GM19238 (cell line): ENCODE measurements at regions not wholly inside any gene's neighbourhood (a gene's known extent, or its start where the extent isn't known, plus 50 kb on each side); places are given as distances from the start of the nearest gene placed in this dataset.

Experiments used
- DNase-seq: peaks from one replicate; pipeline ENCODE4 v3.0.0; 2011; ENCODE audit warnings: low spot score; ENCODE audit not compliant: insufficient read length

DNA sequence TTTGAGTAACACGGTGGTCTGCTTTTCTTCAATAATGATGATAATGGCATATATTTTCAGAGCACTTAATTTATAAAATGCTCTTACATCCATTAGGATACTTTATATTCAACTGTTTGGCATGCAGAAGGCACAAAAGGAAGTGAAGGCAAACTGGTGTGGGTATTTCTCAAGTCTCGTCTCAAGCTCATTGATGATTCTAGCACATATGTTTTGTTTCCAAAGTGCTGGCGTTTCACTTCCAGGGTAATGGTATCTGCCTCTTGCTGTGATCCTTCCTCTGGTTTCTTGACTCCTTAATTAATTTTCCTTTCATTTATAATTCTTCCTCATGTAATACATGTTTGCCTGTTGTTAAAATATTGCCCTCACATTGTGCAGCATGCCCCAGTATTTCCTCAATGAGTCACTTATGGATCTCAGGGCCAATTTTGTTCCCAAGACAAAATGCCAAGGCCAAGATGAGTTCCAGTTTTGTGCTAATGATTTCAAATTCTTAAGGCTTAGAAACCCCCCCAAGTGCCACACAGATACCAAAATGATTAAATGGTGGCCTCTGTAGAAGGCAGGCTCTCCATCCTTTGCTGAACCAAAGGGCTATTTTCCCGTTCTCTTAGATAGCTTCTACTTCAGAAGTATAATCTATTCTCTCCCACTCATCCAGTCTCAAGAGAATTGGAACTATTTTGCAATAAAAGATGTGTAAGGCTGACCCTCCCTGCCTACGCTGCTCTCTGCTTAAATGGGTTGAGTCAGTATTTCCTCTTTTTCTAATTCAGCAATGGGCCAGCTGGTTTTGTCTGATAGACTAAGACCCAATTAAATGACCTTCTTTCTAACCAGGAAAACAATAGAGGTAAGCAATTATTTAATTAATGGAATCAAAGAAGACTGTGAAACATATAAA, 171.2 kb downstream of the ZNF365 start:
- DNase-seq: no peak

DNA sequence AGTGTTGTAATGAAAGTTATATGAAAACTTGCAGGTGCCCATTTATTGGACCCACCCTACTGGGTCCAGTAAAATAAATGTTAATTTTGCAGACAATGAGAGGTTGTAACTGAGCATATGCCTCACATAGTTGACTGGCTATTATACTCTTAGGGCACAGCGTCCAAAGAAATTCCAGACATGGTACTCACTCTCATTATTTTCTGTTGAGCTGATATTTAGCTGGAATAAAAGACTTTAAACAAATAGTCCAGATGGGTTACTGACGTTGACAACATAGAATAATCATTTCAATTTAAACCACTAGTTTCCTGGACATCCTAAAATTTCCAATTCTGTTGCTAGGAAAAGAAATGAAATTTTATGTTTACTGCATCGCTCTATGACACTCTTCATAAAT, 174.5 kb downstream of the ZNF365 start:
- DNase-seq: no peak

GRCh38 chr10:62550173-62550572, 176.0 kb downstream of the ZNF365 start:
- no peak for DNase-seq

DNA sequence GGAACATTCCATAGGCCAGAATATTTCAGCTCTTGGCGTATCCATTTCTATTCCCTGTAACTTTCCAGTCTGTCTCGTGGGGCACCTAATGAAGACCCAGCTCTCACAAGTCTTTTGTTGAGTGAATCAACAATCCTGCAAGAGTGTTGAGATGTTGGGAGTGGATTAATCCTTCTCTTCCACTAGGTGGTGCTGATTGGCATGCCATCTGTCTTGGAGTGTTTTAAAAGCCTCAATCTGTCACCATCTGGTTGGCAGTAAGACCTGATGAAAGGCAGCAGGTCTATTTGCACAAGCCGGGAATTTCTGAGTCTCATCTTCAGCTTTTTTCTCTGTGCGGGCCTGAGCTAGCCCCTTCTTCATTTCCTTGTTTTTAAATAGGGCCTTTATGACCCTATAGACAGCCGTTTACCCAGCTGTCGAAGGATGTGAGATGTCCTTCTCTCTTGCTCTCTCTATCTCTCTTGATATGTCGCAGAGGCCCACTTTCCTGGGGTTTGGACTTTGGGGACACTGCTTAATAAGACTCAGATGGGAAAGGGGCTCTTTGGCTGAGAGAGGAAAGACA, 180.5 kb downstream of the ZNF365 start:
- DNase-seq: peak; percentile 10

DNA sequence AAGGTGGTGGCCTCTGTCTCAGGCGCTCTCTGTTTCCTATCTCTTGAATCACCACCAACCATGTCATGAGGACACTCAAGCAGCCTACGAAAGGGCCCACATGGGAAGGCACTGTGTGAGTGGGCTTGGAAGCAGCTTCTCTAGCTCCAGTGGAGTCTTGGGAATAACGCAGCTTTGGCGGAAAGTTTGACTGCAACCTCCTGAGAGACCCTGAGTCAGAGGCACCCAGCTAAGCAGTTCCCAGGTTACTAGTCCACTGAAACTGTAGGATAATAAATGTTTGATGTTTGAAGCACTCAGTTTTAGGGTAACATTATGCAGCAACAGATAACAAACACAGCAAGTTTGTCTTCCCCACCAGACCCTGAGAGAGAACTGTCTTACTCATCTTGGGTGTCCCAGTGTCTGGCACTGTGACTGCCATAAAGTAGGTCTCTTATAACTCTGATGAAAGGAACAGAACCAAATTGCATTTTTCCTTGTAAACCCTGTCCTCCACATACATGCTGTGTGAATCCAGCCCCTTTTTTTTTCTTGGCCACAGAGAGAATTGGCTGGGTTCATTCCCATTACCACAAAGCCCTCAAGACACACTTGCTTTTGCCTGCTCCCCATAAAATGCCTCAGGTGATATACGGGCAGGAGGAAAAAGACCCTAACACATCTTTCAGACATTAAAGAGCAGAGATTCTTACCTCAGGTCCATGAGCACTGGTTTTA, 185.5 kb downstream of the ZNF365 start:
- DNase-seq: no peak

DNA sequence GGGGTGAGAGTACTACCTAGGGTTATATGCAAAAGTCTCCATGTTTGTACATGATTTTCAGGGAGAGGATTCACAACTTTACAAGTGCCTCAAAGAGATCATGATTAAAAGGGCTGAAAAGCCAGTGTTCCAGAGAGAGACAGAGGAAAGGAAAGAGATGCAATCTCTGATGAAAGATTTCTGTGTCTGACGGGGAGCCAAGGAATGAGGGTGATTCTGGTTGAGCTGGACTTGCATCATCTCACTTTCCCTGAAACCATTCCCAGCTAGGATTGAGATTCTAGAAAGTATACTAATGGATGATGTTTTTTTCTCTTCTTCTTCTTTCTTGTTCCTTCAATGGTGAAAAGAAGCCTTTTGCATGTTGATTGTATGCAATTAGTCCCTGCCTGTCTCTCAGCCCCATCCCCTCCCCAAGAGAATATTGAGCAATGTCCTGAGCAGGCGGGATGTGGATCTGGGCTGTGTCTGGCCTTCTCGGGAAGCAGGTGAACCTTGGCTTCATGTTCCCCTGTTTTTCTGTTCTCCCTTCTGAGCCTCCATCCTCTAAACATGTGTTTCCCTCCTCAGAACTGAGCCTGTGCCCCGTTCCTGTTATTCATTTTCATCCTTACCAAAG, 186.1 kb downstream of the ZNF365 start:
- no peak for DNase-seq

- DNase-seq: no peak
Measured at GRCh38 chr10:62561151-62561550, 187.0 kb downstream of the ZNF365 start.

DNA sequence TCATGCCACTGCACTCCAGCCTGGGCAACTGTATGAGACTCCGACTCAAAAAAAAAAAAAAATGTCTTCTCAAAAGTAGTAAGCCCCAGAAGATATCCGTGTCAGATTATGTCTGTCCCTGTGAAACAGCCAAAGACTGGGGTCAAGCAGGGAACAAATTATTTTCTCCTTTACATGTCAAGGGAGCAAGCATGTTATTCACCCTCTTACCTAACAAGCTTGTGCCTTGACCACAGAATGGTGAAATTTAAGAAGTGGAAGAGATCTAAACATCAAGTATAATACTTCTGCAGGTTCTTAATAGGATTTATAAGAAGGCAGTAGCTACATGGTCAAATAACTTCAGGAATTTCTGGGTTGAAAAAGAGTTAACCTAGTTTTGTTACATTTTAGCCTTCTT, 187.9 kb downstream of the ZNF365 start:
- no peak for DNase-seq

DNA sequence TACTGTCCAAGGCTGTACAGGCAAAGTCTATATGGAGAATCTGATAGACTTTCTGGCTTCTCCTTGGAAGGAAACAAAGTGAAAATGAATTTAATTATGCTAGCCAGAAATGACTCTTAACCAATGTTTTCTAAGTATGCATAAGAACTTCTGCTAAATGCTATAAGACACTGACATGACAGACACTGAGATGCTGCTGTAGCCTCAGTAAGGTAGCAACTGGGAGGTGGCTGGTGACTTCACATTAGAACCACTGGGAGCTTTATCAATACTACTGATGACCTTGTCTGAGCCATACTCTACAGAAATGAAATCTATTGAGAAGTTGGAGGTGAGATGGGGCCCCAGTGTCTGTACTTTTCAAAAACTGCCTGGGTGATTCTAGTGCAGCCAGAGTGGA, 188.6 kb downstream of the ZNF365 start:
- DNase-seq: no peak

DNA sequence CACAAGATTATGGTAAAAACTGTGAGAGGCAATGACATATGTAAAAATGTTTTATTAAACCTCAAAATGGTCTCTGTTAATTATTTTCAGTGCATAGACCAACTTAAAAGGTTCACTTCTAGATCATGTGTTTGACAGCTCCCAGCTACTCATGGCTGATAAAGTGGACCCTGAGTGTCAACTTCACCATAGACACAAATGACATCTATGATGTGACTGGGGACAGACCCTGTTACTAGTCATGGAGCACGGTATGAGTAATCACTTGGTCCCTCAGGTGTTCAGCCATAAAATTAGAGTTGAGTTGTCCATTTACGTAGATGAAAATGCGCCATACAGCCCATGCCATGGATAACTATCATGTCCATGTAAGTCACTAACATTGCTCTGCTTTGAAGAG, 199.8 kb downstream of the ZNF365 start:
- no peak for DNase-seq

DNA sequence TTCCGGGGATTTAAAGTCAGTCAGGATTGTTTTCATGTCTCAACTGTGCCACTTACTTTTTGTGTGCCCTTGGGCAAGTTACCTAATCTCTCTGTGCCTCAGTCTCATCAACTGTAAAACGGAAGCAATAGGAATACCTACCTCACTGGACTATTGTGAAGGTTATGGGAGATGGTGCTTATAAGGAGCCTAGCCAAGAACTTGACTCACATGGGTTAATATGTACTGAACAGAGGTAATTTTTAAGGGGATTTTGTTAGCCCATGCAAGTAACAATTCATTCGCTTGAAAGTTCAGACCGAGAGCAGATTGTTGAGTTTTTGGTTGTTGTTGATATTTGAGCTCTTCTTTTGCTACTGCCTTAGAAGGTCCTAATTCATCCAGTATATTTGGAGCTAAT, 202.9 kb downstream of the ZNF365 start:
- DNase-seq: no peak

DNA sequence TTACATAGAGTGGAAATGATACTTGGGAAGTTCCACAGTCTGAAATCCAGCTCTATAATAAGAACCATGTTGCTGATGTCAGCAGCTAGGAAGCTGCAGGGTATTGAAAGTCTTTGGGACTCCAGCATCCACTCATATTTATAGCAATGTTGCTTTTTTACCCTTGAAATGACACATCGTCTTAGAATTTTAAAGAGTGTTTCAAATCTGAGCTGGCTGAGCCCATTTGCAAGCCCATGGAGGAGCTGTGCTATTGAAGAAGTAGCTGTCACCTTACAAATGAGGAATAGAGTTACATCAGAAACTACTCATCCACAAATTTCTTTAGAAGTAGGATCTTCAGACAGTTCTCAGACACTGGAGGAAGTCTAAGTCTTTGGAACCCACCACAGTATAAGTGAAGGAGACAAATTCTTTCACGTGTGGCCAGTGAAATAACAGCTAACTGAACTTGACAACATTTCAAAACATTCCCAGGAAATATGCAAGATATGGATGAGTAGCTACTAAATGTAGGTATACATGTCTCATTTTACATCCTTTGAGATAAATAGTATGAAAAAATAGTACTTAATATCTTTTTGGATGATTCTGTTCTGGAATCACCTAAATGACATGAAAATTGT, 203.6 kb downstream of the ZNF365 start:
- no peak for DNase-seq

GRCh38 chr10:62578301-62578700, 204.1 kb downstream of the ZNF365 start:
- no peak for DNase-seq

DNA sequence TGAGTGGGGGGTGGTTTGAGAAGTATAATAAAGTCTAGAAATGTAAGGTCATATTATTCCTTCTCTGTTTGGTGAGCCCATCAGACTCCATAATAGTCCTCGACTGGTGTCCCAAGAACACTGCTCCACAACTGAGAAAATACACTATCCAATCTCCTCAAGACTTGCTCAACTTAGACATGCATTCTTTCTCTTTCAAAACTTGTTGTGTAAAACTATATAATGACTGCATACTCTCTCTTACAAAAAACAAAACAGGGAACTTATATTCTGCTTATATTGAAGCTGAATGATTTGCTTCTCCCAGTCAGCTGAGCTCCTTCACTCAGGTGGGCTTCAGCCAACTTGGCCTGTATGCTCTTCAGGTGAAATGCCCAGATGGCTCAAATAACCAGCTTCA, 204.7 kb downstream of the ZNF365 start:
- DNase-seq: no peak

DNA sequence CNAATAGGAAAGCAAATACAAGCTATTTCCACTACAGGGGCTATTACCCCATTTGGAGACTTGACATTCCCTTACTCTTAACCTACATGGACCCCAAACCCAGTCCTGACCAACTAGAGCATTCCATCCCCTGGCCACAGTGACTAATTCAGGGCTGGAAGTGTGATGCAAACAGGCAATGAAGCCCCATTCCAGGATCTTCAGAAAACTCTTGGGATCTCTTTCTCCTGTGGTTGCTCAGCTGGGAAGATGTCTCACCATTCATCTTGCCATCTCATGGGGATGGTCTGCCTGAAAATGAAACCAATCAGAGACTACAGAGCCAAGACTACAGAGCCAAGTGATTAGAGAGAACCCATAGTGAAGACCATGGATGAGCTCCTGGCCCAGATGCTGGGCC, 206.2 kb downstream of the ZNF365 start:
- no peak for DNase-seq

DNA sequence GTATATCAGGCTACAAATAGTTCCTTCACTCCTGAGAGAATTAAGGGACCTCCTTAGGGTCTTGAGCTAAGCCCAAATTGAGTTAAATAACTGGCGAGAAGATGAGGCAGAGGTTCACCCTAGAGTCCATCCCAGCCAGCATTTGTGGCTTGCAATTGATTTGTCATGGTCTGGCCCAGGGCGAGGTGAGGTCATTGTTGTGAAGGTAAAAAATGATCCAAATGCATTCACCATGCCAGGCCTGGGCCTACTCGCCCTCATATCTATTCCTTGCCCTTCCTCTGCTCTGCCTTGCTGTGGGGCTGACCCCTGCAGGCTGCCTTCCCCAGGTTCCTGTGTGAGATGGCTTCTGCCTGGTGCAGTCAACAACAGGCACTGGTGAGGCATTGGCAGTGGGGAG, 207.2 kb downstream of the ZNF365 start:
- DNase-seq: no peak

- no peak for DNase-seq
Measured at GRCh38 chr10:62582101-62582705, 208.0 kb downstream of the ZNF365 start.

DNA sequence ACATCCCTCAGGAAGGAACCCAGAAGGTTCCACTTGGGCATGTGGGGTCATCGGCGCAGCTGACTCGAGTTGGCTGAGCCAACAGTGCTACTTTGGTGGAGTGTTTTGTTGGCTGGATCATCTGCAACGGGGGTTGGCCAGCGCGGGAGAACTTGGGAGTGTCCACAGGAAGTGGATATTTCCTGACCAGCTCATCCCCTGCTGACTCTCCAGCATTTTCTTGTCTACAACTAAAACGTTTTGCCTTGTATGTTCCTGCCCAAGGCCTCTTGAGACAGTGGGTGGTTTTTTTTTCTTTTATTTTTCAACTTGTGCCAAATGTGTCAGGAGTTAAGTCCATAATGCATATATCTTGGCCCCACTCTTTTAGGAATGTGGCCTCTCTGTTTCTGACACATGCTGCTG, 208.6 kb downstream of the ZNF365 start:
- DNase-seq: no peak

DNA sequence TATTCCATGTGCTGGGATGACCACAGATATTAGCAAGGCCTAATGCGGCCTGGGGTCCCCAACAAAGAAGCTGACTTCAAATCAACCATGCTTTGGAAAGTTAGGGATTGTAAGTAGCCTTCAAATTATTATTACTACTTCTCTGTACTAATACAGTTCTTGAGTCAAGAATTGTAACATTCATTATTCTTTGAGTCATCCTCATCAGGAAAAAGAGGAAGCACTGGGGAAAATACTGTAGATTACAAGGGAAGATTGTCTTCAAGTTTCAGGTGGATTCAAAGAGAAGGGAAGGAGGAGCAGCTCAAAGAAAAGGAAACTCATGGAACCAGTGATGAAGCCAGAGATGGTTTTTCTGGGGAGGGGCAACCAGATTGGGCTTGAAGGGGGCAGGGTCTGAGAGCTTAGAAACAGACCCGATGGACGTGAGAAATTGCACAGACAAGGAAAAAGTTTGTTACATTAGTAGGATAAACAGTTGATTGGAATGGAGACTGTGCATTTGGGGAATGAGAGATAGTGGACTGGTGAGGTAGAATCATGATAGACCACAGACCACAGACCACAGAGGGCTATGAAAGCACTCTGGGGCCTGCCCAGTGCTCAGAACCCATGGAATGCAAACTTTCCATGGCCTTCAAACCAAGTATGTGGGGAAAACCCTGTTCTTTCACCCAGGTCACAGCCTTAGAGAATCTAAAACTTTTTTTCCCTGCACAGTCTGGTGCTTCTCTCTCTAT, 209.9 kb downstream of the ZNF365 start:
- no peak for DNase-seq

DNA sequence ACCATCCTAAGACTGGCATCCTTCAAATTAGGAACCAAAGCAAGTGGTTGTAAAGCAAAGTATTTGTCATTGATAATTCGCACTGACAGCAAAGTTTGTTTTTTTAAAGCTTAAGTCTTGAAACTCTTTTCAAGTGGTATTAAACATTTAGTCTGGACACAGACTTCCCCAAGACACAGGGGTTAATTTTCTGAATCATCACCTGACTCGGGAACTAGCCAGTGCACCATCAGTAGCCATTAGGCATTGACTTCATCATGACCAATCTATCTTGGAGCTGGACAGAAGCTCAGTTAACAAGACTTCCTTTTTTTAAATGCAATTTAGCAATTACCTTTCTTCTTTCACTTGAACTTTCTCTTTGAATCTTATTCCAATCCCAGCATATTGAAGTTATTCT, 210.6 kb downstream of the ZNF365 start:
- DNase-seq: no peak
